RWPE1 (cell line): ENCODE measurements at regions not wholly inside any gene's neighbourhood (a gene's known extent, or its start where the extent isn't known, plus 50 kb on each side); places are given as distances from the start of the nearest gene placed in this dataset.

Experiments used
- CTCF ChIA-PET: fragments of 350-600 bp; sonication (Branson Sonifier 250); formaldehyde crosslinking; extraction: SDS; loops from one replicate; lab custom pipeline; 2021; lab: Yijun Ruan, JAX
- POLR2A ChIA-PET: fragments of 400-600 bp; formaldehyde crosslinking; extraction: SDS; loops from one replicate; lab custom pipeline; 2020; ENCODE audit warnings: antibody characterized with exemption; ENCODE audit not compliant: low non-redundant PET; lab: Yijun Ruan, JAX
- DNase-seq: peaks from one replicate; pipeline ENCODE4 v3.0.0; 2012; ENCODE audit warnings: low spot score
- H3K27ac ChIP-seq: fragments of 450-650 bp; 2 replicates; pipeline ENCODE4 v1.5.1; 2017
- TF ChIP-seq, protein P1 (sequence below): fragments of 450-650 bp; conservative IDR thresholded peaks from 2 replicates; pipeline ENCODE4 v1.5.1; 2017; ENCODE audit warnings: low read depth, mild to moderate bottlenecking

DNA sequence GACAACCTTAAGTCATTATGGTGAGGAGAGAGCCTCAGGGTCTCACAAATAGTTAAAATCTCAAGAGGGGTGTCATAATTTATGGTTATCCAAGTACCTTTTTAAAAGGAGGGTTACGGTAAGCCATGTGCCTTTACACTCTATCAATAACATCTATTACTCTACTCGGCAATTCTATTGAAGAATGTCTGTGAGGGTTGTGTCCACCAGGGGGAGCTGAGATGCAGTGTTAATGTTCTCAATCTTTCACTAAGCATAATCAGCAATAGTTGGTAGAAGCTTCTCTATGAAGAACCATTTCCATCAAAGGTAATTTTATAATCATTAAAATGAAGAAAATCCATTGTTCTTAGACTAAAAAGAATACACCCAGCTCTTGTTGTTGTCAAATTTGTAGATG lies 457.4 kb downstream of the CENPC start:
- peak; percentile 5 for DNase-seq
- H3K27ac ChIP-seq = no peak overlapping the region
- POLR2A ChIA-PET = no interaction called here
- TF ChIP-seq, protein P1, sequence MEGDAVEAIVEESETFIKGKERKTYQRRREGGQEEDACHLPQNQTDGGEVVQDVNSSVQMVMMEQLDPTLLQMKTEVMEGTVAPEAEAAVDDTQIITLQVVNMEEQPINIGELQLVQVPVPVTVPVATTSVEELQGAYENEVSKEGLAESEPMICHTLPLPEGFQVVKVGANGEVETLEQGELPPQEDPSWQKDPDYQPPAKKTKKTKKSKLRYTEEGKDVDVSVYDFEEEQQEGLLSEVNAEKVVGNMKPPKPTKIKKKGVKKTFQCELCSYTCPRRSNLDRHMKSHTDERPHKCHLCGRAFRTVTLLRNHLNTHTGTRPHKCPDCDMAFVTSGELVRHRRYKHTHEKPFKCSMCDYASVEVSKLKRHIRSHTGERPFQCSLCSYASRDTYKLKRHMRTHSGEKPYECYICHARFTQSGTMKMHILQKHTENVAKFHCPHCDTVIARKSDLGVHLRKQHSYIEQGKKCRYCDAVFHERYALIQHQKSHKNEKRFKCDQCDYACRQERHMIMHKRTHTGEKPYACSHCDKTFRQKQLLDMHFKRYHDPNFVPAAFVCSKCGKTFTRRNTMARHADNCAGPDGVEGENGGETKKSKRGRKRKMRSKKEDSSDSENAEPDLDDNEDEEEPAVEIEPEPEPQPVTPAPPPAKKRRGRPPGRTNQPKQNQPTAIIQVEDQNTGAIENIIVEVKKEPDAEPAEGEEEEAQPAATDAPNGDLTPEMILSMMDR = peak; percentile 20; the same call in 1 of the 2 replicates
- CTCF ChIA-PET = interaction anchor here (0.6 to 1.7 kb wide), 7 partner anchors 14 to 306 kb away, joined by 3 to 8 read pairs (median 3); no protein-coding TSS in a partner anchor

DNA sequence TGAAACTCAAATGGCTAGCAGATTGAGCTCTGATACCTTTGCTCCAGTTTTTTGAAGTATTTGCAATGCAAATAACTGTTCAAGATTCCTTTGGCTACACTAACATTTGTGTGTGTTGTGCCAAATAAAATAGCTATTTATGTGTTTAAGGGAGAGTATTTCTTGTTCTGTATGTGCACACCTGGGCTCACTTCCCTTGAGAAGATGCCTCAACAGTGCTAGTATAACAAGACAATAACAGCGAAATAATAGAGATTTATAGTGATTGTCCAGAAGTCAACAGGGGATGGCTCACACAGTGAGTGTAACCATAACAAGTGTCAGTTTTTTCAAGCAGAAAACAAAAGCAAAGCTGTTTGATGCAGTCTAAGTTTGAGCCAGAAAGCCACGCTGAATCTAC lies 460.5 kb downstream of the CENPC start:
- no peak overlapping the region for H3K27ac ChIP-seq
- DNase-seq = no peak
- TF ChIP-seq, protein P1 = no peak
- CTCF ChIA-PET = interaction anchor here (2.2 kb wide), 1 partner anchor 242 kb away, joined by 5 read pairs; no protein-coding TSS in a partner anchor
- POLR2A ChIA-PET = no interaction called here

DNA sequence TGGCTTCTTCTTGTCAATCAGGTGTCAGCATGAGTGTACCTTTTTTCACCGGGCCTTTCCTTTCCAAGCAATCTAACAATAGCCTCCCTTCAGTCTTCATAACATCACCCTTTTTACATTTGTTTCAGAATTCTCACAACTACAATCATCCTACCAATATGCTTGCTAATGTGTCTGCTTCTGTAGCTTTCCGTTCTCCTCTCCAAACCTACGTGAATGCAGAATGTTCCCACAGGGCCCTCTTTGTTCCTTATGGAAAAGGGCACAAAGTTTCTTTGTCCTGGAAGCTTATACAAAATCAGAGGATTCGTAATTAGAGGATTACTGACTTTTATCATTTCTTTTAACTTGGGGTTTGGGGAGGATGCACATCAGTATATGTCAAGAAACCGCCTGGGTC lies 461.8 kb downstream of the CENPC start:
- ChIA-PET POLR2A (no interaction called here), CTCF (interaction anchor here (2.2 kb wide), 1 partner anchor 244 kb away, joined by 5 read pairs; no protein-coding TSS in a partner anchor)
- TF ChIP-seq, protein P1 = no peak
- DNase-seq = no peak
- no peak overlapping the region for H3K27ac ChIP-seq

DNA sequence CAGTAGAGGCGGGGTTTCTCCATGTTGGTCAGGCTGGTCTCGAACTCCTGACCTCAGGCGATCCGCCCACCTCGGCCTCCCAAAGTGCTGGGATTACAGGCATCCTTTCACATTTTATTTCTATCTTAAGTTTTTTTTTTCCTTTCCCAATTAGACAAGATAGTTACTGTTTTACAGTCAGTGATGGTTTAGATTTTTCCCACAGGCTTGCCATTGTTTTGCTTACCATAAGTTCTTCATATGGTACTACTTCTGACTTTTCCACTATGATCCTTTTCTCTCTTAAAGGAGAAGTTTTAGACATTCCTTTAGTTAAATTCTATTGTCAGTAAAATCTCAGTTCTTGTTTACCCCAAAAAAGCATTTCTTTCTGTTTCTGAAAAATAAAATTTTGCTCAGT lies 462.6 kb downstream of the CENPC start:
- DNase-seq = no peak
- CTCF ChIA-PET = interaction anchor here (0.6 kb wide), 1 partner anchor 210 kb away, joined by 3 read pairs; no protein-coding TSS in a partner anchor
- no peak overlapping the region for H3K27ac ChIP-seq
- POLR2A ChIA-PET = no interaction called here
- TF ChIP-seq, protein P1 = no peak

DNA sequence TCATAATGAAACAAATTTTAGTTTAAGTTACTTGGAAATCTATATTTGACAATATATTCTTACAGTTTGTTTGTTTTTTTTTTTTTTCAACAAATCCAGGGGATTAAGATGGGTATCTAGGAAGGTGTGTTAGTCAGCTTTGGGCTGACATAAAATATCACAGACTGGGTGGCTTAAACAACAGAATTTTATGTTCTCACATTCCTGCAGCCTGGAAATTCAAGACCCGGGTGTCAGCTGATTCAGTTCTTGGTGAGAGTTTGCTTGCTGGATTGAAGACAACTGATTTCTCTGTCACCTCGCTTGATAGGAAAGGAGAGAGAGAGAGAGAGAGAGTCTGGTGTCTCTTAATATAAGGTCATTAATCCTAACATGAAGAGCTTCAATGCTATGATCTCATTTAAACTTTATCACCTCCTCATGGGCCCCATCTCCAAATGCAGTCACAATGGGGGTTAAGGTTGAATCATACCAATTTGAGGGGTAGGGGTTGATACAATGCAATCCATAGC lies 465.2 kb downstream of the CENPC start:
- POLR2A ChIA-PET = no interaction called here
- no peak for DNase-seq
- H3K27ac ChIP-seq = no peak overlapping the region
- CTCF ChIA-PET = interaction anchor here (0.5 kb wide), 1 partner anchor 331 kb away, joined by 3 read pairs; no protein-coding TSS in a partner anchor
- TF ChIP-seq, protein P1 = no peak

DNA sequence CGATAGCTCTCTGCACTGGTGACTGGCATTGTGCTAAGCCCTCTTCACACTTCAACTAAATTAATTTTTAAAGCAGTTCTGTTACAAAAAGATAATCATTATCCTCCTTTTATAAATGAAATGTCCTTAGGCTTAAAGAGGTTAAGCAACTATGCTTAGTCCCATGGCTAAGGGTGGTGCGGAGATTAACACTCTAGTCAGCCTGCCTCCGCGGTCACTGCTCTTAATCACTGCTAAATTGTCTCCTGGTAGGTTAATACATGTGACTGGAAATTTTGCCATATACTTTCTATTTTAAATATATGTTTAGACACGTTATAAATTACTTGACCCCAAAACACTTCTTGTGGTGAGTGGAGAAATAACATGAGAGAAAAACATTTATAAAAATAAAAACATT lies 473.7 kb downstream of the CENPC start:
- ChIA-PET POLR2A (no interaction called here), CTCF (interaction anchor here (0.5 to 0.6 kb wide), 2 partner anchors 303 to 509 kb away, joined by 4 to 7 read pairs; no protein-coding TSS in a partner anchor)
- TF ChIP-seq, protein P1 = no peak
- no peak for DNase-seq
- no peak overlapping the region for H3K27ac ChIP-seq
